GM12891 (cell line): ENCODE measurements at regions not wholly inside any gene's neighbourhood (a gene's known extent, or its start where the extent isn't known, plus 50 kb on each side); places are given as distances from the start of the nearest gene placed in this dataset.
"Not testable (repeated sequence)": the region's sequence is repeated elsewhere in the genome, so short reads cannot be mapped to it uniquely, and the experiment has no call there.

Experiments
- DNase-seq: peaks from one replicate; pipeline ENCODE4 v3.0.0; 2011; ENCODE audit warnings: low spot score; ENCODE audit not compliant: insufficient read length
- FAIRE-seq: peaks from 2 replicates; lab custom pipeline; 2011; peaks lifted over from hg19 to GRCh38; lab: Jason Lieb, UNC
- PAX5 ChIP-seq: IDR thresholded peaks from 2 replicates; pipeline ENCODE4 v1.6.1; 2011; ENCODE audit warnings: low read length, moderate library complexity, mild to moderate bottlenecking; ENCODE audit not compliant: insufficient read depth, severe bottlenecking
- POLR2A ChIP-seq: IDR thresholded peaks from 2 replicates; pipeline ENCODE4 v1.6.1; 2011; ENCODE audit warnings: low read depth, low read length, control low read depth
- POLR2AphosphoS5 ChIP-seq: IDR thresholded peaks from 2 replicates; pipeline ENCODE4 v1.6.1; 2011; ENCODE audit warnings: low read depth, low read length, control low read depth
- POU2F2 ChIP-seq: IDR thresholded peaks from 2 replicates; pipeline ENCODE4 v1.6.1; 2011; ENCODE audit warnings: low read depth, mild to moderate bottlenecking, control low read depth, low read length, moderate library complexity
- SPI1 ChIP-seq: IDR thresholded peaks from 2 replicates; pipeline ENCODE4 v1.6.1; 2011; ENCODE audit warnings: low read depth, low read length, control low read depth
- TAF1 ChIP-seq: IDR thresholded peaks from 2 replicates; pipeline ENCODE4 v1.6.1; 2011; ENCODE audit warnings: low read depth, low read length, control low read depth

GRCh38 chr2:6139142-6139541 lies 447.0 kb downstream of the SOX11 start:
- no peak for DNase-seq
- TF ChIP-seq POU2F2 (no peak), POLR2A (no peak), PAX5 (no peak), TAF1 (no peak), POLR2AphosphoS5 (no peak), SPI1 (no peak)
- no peak for FAIRE-seq

GRCh38 chr2:6139916-6140315 lies 447.7 kb downstream of the SOX11 start:
- FAIRE-seq (no peak), DNase-seq (no peak)
- no peak for TF ChIP-seq POLR2A

- FAIRE-seq (no peak), DNase-seq (no peak)
- TF ChIP-seq POU2F2 (no peak), POLR2AphosphoS5 (no peak), SPI1 (no peak), POLR2A (no peak), TAF1 (no peak), PAX5 (no peak)
Measured at GRCh38 chr2:6140509-6140908, 448.3 kb downstream of the SOX11 start.

- DNase-seq (no peak), FAIRE-seq (no peak)
- TF ChIP-seq PAX5 (no peak), POLR2AphosphoS5 (no peak), TAF1 (no peak), POU2F2 (no peak), POLR2A (no peak), SPI1 (no peak)
Measured at GRCh38 chr2:6143812-6144211, 451.6 kb downstream of the SOX11 start.

GRCh38 chr2:6147215-6147614 lies 455.0 kb downstream of the SOX11 start:
- peak; percentile 96 for FAIRE-seq
- DNase-seq, result not testable (repeated sequence)

- DNase-seq, result no peak
- TF ChIP-seq POU2F2 (no peak), TAF1 (no peak), SPI1 (no peak)
- FAIRE-seq, result no peak
Measured at GRCh38 chr2:6148882-6149281, 456.7 kb downstream of the SOX11 start.

GRCh38 chr2:6159606-6160005 lies 467.4 kb downstream of the SOX11 start:
- FAIRE-seq (no peak), DNase-seq (no peak)
- TF ChIP-seq POLR2A (no peak), POU2F2 (no peak), PAX5 (no peak), POLR2AphosphoS5 (no peak), SPI1 (no peak), TAF1 (no peak)

- no peak for DNase-seq
- FAIRE-seq, result no peak
- TF ChIP-seq SPI1 (no peak), POU2F2 (no peak), POLR2AphosphoS5 (no peak), POLR2A (no peak), PAX5 (no peak), TAF1 (no peak)
Measured at GRCh38 chr2:6163932-6164331, 471.7 kb downstream of the SOX11 start.

GRCh38 chr2:6164986-6165747 lies 473.0 kb downstream of the SOX11 start:
- no peak for TF ChIP-seq POLR2AphosphoS5
- no peak for TF ChIP-seq SPI1
- no peak for TF ChIP-seq PAX5
- no peak for TF ChIP-seq POLR2A
- TF ChIP-seq POU2F2, result no peak
- FAIRE-seq (no peak), DNase-seq (no peak)

- DNase-seq (no peak), FAIRE-seq (no peak)
- TF ChIP-seq PAX5, result no peak
- TF ChIP-seq SPI1, result no peak
- no peak for TF ChIP-seq POLR2A
- no peak for TF ChIP-seq POU2F2
- TF ChIP-seq POLR2AphosphoS5, result no peak
- TF ChIP-seq TAF1, result no peak
Measured at GRCh38 chr2:6167592-6168138, 475.5 kb downstream of the SOX11 start.

GRCh38 chr2:6168485-6168884 lies 476.3 kb downstream of the SOX11 start:
- TF ChIP-seq POU2F2, result no peak
- TF ChIP-seq SPI1, result no peak
- TF ChIP-seq TAF1, result no peak
- TF ChIP-seq POLR2AphosphoS5, result no peak
- TF ChIP-seq POLR2A, result no peak
- no peak for TF ChIP-seq PAX5
- FAIRE-seq, result no peak
- no peak for DNase-seq
